Mucosa of descending colon (tissue), 3 donors: ENCODE measurements at regions not wholly inside any gene's neighbourhood (a gene's known extent, or its start where the extent isn't known, plus 50 kb on each side); places are given as distances from the start of the nearest gene placed in this dataset.

Experiments
- ATAC-seq: fragments of 200-7000 bp; cut with Tn5 transposase; one replicate; pipeline ENCODE4 v1.9.1; 2020; ENCODE audit warnings: mild to moderate bottlenecking, moderate library complexity
- DNase-seq, 3 donors: peaks; one replicate each; pipeline ENCODE4 v3.0.0-alpha.2; 2020
- H3K36me3 ChIP-seq: fragments of 200-600 bp; one replicate; pipeline ENCODE4 v1.8.0; 2021; ENCODE audit warnings: low read depth, mild to moderate bottlenecking
- H3K4me1 ChIP-seq: fragments of 200-600 bp; one replicate; pipeline ENCODE4 v1.8.0; 2021; ENCODE audit warnings: low read depth, mild to moderate bottlenecking
- H3K4me3 ChIP-seq: fragments of 200-600 bp; one replicate; pipeline ENCODE4 v1.8.0; 2021; ENCODE audit warnings: mild to moderate bottlenecking
- H3K9me3 ChIP-seq: fragments of 200-600 bp; one replicate; pipeline ENCODE4 v1.8.0; 2021; ENCODE audit warnings: mild to moderate bottlenecking
- CTCF ChIP-seq: fragments of 200-600 bp; IDR thresholded peaks from one replicate; pipeline ENCODE4 v1.8.0; 2022; ENCODE audit warnings: antibody characterized with exemption, mild to moderate bottlenecking
- intact Hi-C, 2 donors: fragments of 100-400 bp; cut with DNase I in 1 of 2; cut with micrococcal nuclease in 1 of 2; formaldehyde crosslinking; loops; one replicate each; pipeline versions ENCODE4 v1.11.0 to v1.11.1; 2022; cut with DNase I, micrococcal nuclease
- donor health status: DM: no; HTN: no; CAD: no; lungs with moderate emphysema.
- donor health status: DM: no; HTN: no; CAD: no.
- donor health status: DM: no; HTN: yes; CAD: no.

DNA sequence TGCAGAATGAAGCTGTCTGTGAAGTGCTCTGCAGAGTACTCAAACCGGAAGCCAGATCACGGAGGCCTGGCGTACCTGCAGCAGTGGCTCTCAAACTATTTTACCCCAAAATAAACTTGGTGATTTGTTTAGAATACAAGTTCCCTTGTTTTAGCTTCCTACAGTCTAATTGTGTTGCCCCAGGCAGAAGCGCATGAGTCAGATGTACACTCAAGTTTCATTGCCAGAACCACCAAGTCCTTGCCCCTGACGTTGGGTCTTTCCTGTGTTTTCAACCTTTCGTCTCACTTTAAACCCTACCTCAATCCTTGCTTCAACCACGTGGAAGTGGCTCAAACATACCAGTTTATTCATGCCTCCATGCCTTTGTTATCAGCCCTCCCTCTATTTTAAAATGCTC, 66.2 kb upstream of the SLC7A11 start:
- no peak for ATAC-seq
- intact Hi-C loops = no loop called here
- no peak overlapping the region for H3K4me3 ChIP-seq
- no peaks in the 10 kb centered on the region for H3K4me1 ChIP-seq
- no peaks in the 10 kb centered on the region for H3K9me3 ChIP-seq
- no peak for DNase-seq
- no peaks in the 10 kb centered on the region for H3K36me3 ChIP-seq
- TF ChIP-seq CTCF = no peak

DNA sequence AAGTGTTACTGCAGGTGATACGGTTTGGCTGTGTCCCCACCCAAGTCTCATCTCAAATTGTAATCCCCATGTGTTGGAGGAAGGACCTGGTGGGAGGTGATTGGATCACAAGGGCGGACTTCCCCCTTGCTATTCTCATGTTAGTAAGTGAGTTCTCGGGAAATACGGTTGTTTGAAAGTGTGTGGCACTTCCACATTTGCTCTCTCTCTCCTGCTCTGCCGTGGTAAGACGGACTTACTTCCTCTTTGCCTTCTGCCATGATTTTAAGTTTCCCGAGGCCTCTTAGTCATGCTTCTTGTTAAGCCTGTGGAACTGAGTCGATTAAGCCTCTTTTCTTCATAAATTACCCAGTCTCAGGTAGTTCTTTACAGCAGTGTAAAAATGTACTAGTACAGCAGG, 65.2 kb upstream of the SLC7A11 start:
- Histone ChIP-seq H3K36me3 (no peaks in the 10 kb centered on the region), H3K4me1 (no peaks in the 10 kb centered on the region), H3K4me3 (no peak overlapping the region), H3K9me3 (no peaks in the 10 kb centered on the region)
- ATAC-seq = no peak
- peak in 1 of 3 donors; percentile 6 for DNase-seq
- no peak for TF ChIP-seq CTCF
- intact Hi-C loops = no loop called here

DNA sequence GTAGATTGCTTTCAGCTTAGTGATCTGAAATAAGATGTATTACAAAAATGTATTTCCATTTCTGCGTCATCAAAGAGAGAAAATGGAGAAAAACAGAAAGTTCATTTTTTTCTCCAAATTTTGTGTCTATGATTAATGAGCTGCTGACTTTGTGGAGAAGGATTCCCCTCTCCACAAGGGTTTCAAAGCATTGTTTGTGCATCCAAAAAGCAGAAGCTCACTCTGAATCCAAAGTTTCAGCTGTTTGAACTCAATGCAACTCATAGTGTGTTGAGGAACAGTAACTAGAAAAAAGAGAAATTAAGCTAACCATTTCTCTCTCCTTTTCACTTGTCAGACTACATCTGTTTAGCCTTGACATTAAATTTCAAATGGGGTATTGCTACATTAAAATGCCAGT, 62.9 kb upstream of the SLC7A11 start:
- intact Hi-C loops = no loop called here
- no peaks in the 10 kb centered on the region for H3K9me3 ChIP-seq
- H3K4me3 ChIP-seq = no peak overlapping the region
- ATAC-seq (no peak), DNase-seq (no peak)
- H3K4me1 ChIP-seq = no peaks in the 10 kb centered on the region
- no peaks in the 10 kb centered on the region for H3K36me3 ChIP-seq
- no peak for TF ChIP-seq CTCF

- ATAC-seq (no peak), DNase-seq (no peak)
- H3K9me3 ChIP-seq = no peaks in the 10 kb centered on the region
- intact Hi-C loops = no loop called here
- H3K36me3 ChIP-seq = no peaks in the 10 kb centered on the region
- no peak for TF ChIP-seq CTCF
- no peak overlapping the region for H3K4me3 ChIP-seq
- no peaks in the 10 kb centered on the region for H3K4me1 ChIP-seq
Observed at GRCh38 chr4:138301536-138301935, 59.4 kb upstream of the SLC7A11 start.

DNA sequence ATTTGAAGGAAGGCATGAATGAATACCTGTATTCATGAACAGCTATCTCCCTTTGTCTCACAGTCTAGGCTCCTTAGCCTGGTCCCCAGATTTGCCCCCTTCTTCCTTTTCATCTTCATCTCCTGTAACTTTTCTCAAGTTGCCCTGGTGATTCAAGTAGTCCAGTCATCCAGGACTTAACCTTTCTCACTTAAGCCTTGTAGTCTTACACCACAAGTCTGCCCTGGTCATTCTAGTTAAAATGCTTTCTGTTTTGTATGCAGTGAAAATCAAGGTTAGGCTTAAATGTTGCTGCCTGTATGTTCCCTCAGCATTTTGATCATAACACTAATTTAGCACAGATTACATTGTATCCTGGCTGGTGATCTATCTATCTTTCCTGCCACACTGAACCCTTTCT, 58.5 kb upstream of the SLC7A11 start:
- DNase-seq (no peak), ATAC-seq (no peak)
- H3K4me3 ChIP-seq = no peak overlapping the region
- TF ChIP-seq CTCF = no peak
- no peaks in the 10 kb centered on the region for H3K36me3 ChIP-seq
- intact Hi-C loops = no loop called here
- no peaks in the 10 kb centered on the region for H3K9me3 ChIP-seq
- H3K4me1 ChIP-seq = no peaks in the 10 kb centered on the region

DNA sequence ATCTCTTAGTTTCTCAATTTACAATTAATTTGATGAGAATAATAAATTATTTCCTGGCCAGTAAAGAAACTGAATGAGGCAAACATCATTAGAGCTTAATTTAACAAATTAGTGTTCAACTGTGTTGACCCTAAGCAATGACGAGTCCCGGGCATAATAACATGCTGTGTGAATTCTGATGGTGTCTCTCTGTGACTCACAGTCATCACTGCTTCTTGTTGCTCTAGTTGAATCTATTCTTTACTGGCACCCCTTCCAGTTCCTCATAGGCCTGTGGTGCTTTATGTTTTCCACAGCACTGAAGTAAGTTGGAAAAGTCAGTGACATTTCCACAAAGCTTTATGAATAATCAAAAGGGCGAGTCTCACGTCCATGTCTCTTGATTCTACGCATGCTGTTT, 57.7 kb upstream of the SLC7A11 start:
- intact Hi-C loops = no loop called here
- TF ChIP-seq CTCF = no peak
- Histone ChIP-seq H3K4me1 (no peaks in the 10 kb centered on the region), H3K4me3 (no peak overlapping the region), H3K36me3 (no peaks in the 10 kb centered on the region), H3K9me3 (no peaks in the 10 kb centered on the region)
- DNase-seq (no peak), ATAC-seq (no peak)
